Stimulated activated naive CD4-positive, alpha-beta T cell treated with Interleukin-2 at 50 U/mL for 16 hours (primary cell): ENCODE measurements at regions not wholly inside any gene's neighbourhood (a gene's known extent, or its start where the extent isn't known, plus 50 kb on each side); places are given as distances from the start of the nearest gene placed in this dataset.

ENCODE experiments used
- DNase-seq: peaks from one replicate; lab custom pipeline; 2025; lab: John Stamatoyannopoulos, UW

DNA sequence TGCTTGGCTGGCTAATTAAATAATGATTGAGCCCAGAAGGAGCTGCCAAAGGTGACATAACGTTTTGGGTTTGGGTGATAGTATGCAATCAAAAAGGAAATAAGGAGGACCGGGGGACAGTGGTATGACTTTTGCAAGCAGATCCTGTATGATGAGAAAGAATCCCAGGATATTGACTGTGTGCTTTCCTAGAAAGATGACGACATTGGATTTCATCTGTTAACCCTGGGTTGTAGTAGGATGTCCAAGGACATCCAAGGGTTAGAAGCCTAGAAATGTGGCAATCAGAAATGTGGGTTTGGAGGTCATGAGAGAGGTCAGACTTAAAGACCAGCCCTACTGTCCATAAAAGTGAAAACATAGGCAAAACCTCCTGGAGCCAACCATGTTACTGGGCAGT is 50.3 kb upstream of the HMHB1 start:
- no peak for DNase-seq

DNA sequence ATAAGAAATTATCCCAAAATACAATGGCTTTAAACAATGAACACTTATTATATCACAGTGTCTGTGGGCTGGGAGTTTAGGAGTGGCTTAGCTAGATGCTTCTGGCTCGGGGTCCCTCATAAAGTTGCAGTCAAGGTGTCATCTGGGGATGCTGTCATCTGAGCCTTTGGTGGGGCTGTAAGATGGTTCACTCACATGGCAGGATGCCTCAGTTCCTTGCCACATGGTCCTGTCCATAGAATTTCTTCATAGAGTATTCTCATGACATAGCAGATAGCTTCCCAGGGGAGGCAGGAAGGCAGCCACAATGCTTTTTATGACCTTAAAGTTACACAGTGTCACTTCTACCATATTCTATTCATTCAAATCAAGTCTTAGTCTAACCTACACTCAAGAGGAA is 51.2 kb upstream of the HMHB1 start:
- no peak for DNase-seq

DNA sequence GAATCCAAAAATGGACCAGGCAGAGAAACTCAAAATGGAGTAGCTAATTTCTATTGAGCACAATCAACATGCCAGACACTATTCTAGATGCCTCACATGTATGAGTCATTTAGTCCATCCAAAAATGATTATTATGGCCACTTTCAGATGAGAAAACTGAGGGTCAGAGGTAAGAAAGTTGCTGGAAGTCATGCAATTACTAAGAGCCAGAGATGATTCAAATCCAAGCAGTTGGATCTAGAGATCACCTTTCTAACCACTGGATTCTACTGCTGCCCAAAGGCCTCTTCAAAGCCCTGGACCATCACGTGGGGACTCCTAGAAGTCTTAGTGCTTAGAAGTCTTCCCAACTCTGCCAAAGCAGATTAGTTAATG is 51.8 kb upstream of the HMHB1 start:
- no peak for DNase-seq

DNA sequence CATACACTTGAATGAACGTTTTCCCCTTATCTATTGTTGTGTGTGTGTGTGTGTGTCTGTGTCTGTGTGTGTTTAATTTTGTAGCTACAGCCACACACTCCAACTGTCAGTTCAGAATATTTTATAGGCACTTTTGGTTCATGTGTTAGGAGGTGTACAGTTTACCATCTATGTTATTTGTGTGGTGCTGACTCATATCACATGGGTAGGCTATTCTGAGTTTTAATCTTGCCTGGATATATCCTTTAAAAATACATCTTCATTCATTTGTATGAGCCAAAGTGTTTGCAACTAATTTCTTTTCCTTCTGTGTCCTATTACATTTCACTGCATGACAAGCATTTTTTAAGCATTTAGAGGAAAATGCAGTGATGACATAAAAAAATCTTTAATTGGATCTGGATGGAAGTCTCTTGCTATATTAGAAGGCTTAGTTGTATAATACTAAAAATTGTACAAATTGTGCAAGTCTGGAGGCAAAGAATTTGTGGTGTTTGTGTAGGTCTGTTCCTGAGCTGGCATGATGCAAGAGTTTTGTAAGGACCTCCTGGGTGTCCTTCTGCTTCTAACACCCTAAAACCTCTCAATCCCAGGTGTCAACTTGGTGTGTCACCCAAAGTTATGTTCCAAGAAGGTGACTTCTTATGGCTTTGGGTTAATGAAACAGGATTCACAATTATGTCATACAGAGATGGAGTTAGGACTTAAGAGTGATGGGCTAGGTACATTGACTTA is 52.4 kb upstream of the HMHB1 start:
- no peak for DNase-seq

DNA sequence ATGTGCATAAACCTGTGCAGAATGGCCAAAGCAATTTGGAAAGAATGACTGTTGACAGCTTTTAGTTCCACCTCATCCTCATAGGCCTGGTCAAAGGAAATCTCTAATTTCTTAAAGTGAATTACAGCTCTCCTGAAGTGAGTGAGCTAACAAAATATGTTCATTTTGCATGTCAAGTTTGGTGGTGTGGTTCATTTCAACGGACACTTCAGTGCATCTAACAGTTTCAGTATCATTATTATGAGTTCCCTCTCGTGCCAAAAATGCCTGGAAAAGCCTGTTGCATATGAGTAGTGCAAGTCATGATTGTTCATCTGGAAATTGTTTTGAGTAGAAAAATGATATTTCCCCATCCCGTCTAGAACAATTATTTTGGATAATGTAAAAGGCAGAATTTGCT is 53.2 kb upstream of the HMHB1 start:
- DNase-seq, result no peak

DNA sequence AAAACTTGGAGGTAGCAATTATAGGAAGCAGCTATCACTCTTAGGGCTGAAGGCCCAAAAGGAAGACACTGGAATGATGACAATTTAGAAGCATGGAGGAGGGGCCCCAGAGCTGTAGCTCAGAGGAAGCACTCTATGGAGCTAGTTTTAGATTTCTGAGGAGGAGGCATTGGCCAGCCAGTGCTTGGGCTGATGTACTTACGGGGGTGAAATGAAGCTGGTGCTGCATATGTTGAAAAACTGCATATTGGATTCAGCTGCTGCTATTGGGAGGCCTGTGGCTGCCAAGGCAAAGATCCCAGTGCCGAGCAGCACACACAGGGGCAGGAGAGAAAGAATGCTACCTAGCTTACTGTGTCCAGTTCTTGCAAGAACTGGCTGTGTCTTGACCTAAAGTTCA is 53.9 kb upstream of the HMHB1 start:
- no peak for DNase-seq

DNA sequence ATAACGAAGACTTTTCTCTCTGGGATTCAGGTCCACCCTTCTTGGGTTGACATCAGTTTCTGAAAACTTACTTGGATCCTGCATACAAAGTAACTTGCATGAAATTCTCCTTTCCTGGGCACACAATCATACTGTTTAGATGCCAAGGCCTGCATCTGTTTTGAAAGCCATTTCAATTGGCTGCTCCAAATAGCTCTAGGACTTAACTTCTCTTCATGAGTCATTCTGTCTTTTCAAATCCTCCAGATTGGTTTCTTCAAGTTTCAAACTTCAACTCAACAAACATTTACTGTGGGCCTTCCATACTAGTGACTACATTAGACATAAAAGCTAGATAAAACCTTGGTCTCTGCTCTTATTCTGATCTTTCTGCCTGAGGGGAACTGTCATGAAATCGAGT is 54.8 kb upstream of the HMHB1 start:
- no peak for DNase-seq

DNA sequence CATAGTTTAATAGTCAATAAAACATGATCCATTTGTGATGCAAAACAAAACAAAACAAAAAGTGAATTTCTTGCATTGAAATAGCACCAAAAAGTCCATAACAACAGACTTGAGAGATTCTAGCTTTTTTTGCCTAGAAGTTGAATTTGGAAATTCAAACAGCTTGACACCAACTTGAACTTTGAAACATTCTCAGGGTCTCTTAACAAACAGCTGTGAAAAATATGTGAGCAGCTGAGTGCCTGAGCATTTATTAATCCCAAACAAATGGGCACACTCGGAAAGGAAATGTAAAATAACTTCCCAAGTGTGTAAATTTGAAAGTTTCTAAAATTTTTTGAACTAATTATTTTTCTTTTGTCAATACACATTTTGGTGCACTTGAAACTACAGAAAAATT is 56.0 kb upstream of the HMHB1 start:
- no peak for DNase-seq

DNA sequence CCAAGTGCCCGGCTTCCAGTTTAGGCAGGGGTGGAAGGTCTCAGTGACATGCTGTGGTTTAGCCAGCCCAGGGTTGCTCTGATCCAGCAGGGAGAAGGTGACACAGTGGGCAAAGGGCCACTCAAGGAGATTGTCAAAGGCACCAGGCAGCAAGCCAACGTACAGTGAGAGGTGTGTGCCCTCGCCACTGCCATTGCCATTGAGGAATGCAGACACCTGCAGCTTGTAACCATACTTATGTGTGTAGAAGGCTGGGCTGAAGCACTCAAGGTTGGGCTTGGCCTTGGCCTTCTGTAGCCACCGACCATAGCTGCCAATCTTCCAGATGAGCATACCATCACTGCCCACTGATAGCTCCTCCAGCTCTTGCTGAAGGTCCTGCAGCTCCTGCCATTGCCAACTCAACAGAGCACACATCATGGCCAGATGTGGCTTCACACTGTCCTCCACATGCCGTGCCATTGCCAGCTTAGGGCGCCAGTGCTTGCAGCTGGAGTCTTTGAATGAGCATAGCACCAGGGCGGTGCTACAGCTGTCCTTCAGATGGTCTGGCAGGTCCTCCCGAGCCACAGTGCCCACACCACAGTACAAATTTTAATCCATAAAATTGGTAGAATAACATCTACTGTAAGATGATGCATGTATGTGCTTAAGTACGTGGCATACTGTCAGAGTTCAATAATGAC is 59.7 kb upstream of the HMHB1 start:
- DNase-seq, result no peak

DNA sequence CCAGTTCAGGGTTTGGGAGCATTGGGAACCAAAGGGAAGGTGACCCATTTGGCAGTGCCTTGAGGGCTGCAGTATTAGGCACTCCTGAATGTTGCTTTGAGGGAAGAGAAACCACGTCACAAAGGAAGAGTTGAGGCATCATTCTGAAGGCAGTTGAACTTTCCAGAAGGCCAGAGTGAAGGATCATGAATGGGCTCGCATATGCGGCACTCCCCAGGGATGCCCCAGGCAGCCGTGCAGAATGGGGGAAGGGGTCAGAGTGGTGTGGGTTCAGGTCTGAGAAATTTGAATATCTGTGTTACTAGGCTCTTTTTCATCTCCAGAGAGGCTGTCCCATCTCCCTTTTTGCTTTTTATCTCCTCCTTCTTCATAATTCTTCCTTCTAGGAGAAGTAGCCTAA is 60.6 kb upstream of the HMHB1 start:
- no peak for DNase-seq

DNA sequence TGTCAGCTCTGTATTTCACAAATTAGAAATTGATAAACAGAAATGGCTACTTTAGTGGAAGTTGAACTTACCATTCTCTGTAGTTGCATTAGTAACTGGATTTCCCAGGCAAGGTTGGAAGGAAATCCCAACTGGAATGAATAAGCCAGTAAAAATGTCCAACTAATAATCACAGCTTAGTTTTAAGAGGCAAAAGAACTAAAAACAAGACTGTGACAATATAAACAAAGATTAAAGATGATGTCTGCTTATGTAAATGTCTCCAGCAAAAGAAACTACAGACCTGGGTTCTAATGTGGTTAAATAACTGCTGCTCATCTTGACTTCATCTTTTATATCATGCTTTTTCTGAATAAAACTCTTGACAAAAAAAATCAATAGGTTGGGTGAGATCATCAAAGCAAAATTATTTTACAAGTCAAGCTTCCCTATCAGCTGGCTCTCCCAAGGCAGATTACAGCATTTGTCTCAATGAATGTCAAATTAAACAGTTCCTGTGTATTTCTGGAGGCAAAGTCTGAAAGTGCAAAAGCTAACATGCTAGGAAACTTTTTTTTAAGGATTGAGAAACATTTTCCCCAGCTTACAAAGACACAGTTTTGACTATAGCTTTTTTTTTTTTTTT is 62.3 kb upstream of the HMHB1 start:
- no peak for DNase-seq

DNA sequence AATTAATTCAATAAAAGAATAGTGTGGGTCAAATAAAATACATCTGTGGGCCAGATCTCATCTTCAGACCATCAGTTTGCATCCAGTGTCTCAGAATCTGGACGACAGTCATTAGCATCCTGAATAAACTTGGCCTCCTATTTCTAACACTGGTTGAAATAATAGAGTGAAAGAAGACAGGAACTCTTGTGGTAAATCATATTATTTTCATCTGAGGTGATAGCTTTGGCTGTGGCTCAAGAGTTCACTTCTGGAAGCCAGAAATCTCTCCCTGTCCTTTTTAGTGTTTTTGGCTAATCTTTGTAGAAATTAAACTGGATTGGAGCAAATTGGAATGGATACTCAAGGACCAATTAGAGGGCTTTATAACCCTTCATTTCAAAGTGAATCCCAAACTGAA is 63.4 kb upstream of the HMHB1 start:
- DNase-seq, result no peak

DNA sequence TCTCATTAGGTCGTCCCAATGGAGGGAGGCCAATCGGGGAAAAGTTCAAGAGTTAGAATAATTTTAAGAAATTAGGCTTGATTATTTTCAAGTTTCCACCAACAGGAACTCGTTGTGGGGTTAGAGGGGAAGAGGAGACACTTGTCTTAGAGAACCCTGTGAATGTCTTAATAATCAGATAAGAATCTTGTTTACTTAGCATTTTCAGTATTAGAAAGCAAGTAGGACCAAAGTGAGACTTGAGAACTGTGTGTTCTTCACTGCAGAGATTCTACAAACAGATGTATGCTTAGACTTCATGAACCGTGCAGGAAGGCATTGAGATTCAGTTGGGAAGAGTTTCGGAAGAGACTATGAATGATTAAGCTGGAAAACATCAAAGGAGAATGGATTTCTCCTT is 69.0 kb upstream of the HMHB1 start:
- DNase-seq, result no peak

DNA sequence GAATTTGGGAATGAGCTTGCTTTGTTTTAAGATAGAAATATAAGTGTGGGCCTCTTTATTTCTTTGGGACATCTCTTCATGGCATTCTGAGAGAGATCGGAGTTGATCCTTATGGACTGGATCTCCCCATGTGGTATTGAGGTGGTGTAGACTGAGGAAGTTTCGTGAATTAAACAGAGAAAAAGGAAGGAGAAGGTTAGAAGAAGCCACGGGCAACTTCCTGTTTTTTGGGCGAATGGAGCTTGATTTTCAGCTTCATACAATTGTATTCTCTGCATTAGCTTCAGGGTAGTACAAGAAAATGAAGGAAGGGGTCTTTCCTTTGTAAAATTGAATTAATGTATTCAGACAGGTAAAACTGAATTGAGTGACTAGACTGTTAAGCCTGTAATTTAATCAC is 70.5 kb upstream of the HMHB1 start:
- no peak for DNase-seq

DNA sequence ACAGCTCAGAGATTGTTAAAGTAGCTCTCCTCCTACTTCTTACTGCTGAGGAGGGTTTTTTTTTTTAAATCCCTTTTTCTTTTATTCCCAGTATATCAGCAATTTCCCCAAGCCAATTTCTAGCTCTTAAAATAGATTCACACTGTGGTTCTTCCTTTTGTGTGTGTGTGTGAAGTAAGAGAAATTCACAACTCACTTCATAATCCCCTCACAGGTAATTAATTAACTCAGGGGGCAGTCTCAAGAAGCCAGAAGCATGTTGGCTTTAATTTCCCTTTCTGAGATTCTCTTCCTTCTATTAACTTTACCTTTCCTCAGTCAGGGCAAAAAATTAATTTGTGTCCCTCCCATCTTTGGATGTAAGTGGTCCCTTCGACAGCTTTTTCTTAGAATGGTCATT is 71.0 kb upstream of the HMHB1 start:
- no peak for DNase-seq

DNA sequence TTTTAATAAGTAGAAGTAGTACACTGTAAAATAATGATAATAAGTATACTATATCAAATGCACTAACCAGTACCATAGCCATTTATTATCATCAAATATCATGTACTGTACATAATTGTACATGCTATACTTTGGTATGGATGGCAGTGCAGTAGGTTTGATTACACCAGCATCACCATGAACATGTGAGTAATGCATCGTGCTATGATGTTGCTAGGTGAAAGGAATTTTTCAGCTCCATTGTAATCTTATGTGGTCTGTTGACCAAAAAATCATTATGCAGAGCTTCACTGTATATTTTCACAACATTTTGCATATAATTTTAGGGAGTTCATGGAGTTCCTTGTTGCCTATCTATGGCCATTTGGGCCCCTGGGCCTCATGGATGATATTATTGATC is 72.2 kb upstream of the HMHB1 start:
- DNase-seq, result no peak

DNA sequence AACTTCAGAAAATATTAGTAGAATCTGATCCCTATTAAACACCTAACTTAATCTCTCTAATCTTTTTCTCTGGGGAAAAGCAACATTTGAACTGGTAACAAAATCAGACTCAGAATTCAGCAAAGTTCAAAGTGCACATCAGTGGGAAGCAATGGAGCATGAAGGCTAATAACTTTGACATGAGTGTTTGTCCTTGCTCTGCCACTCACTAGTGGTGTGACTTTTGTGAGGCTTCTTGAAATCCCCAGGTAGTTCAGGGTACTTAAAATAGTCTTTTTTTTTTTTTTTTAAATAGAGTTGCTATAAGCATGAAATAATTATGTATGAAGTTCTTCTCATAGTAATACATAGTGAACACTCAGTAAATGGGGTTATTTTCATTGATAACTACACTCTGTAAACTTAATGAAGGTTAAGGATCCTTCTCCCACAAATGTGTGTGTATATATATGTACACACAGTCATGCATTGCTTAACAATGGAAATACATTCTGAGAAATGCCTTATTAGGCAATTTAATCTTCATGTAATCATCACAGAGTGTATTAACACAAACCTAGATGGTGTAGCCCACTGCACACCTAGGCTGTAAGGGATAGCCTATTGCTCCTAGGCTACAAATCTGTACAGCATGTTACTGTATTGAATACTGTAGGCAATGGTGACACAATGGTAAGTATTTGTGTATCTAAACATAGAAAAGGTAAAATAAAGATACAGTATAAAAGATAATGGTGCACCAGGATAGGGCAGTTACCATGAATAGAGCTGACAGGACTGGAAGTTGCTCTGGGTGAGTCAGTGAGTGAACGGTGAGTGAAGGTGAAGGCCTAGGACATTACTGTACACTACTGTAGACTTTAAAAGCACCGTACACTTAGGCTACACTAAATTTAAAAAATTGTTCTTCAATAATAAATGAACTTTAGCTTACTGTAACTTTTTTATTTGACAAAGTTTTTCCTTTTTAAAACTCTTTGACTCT is 73.3 kb upstream of the HMHB1 start:
- no peak for DNase-seq

DNA sequence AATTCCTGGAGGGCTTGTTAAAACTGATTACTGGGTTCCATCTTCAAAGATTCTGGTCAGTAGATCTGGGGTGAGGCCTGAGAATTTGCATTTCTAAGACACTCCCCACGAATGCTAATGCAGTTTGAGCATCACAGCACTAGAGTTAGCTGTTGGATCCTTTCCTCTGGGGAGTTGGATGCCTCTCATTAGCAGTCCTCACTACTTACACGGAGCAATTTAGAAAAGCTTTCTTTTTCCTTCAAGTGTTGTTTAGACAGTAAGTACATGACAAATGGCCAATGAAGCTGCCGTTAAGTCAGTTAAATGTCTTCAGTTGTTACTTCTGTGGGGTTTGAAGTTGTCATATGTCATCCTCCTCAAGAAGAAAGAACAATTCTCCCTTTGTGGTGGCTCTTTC is 74.9 kb upstream of the HMHB1 start:
- DNase-seq, result no peak

DNA sequence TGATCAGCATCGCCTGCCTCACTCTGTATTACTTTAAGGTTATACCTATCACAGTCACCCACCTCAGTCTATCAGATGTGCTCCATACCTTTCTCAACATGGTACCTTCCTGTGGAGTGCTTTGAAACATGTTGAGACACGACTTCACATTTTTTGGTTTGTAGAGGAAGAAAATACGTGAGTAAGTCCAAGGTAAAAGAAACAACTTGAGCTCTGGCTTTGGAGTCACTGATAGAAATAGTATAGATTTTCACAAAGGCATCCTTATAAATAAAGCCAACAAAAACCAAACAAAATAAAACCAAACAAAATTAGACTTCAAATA is 77.5 kb upstream of the HMHB1 start:
- DNase-seq, result no peak

DNA sequence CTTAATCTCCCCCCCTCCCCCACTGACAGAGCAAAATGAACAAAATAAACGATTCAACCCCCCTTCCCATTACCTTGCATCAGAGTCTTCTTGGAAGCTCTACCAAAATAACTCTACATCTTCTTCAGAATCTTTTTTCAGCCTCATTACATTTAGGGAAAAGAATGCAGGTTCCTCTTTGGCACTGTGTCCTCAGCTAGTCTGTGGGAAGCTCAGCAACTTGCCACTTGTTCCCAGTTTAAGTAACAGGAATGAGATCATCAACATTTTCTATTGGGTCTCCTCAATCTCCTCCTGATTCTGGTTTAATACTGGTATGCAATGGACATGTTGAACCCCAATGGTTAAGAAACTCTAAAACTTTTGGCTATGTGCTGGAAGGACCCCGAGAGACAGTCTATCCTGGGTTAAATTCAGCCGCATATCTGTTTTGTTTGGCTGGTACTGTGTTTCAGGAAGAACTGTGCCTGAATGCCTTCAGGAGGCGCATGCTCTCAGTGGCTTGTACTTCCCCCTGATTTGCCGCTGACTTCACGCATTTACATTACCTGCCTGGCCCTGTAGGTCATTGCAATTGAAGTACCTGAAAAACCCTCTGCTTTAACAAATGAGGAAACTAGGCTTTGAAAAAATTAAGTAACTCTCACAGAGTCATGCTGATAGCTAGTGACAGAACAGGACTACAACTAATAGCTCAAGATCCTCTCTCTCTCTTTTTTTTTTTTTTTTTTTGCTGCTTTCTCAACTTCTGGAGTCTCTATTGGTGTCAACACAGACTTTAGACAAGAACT is 78.1 kb upstream of the HMHB1 start:
- DNase-seq, result no peak

DNA sequence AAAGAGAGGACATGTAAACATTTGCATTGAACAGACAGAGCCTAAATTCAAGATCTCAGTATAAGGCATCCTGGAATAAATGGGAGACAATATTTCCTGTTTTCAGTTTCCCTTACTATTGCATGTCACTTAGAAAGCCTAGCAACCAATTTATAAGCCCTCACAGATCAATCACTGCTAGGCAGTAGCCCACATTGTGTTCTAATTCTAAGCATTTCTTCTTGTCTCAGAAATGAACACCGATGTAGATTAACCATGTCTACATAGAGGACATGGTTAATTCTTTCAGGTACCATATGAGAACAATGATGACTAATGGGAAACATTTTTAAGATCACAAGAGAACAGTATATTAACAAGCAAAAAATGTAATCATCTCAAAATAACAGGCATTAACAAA is 79.6 kb upstream of the HMHB1 start:
- DNase-seq, result no peak
